GM23248 (cell line): ENCODE measurements at regions not wholly inside any gene's neighbourhood (a gene's known extent, or its start where the extent isn't known, plus 50 kb on each side); places are given as distances from the start of the nearest gene placed in this dataset.

Experiments used
- DNase-seq: peaks from one replicate; pipeline ENCODE4 v3.0.0-alpha.2; 2015
- H2AFZ ChIP-seq: fragments of 200-600 bp; sonication (generic); 2 replicates; pipeline ENCODE4 v1.6.1; 2016; ENCODE audit warnings: antibody characterized with exemption
- H3F3A ChIP-seq: fragments of 200-600 bp; sonication (generic); 2 replicates; pipeline ENCODE4 v1.6.1; 2016; ENCODE audit warnings: mild to moderate bottlenecking, antibody characterized with exemption, mixed run types; ENCODE audit not compliant: insufficient read depth
- H3K27ac ChIP-seq: fragments of 200-600 bp; sonication (generic); 2 replicates; pipeline ENCODE4 v1.5.1; 2016; ENCODE audit warnings: mild to moderate bottlenecking
- H3K27me3 ChIP-seq: fragments of 200-600 bp; sonication (generic); replicated peaks from 2 replicates; pipeline ENCODE4 v1.6.1; 2016; ENCODE audit warnings: mild to moderate bottlenecking; ENCODE audit not compliant: insufficient read depth
- H3K36me3 ChIP-seq: fragments of 200-600 bp; sonication (generic); 2 replicates; pipeline ENCODE4 v1.6.1; 2016; ENCODE audit warnings: low read depth, mild to moderate bottlenecking
- H3K4me1 ChIP-seq: fragments of 200-600 bp; sonication (generic); 2 replicates; pipeline ENCODE4 v1.6.1; 2016; ENCODE audit warnings: mild to moderate bottlenecking; ENCODE audit not compliant: insufficient read depth
- H3K4me2 ChIP-seq: fragments of 200-600 bp; sonication (generic); one replicate; pipeline ENCODE4 v1.6.1; 2016; ENCODE audit warnings: mild to moderate bottlenecking; ENCODE audit not compliant: unreplicated experiment
- H3K4me3 ChIP-seq: fragments of 200-600 bp; sonication (generic); 2 replicates; pipeline ENCODE4 v1.5.1; 2016; ENCODE audit warnings: mild to moderate bottlenecking
- H3K79me2 ChIP-seq: fragments of 200-600 bp; sonication (generic); 2 replicates; pipeline ENCODE4 v1.6.1; 2016; ENCODE audit warnings: mild to moderate bottlenecking; ENCODE audit not compliant: insufficient read depth
- H3K9ac ChIP-seq: fragments of 200-600 bp; sonication (generic); 2 replicates; pipeline ENCODE4 v1.6.1; 2016; ENCODE audit warnings: mild to moderate bottlenecking
- H3K9me2 ChIP-seq: fragments of 200-600 bp; sonication (generic); 2 replicates; pipeline ENCODE4 v1.6.1; 2016; ENCODE audit warnings: mixed run types, mild to moderate bottlenecking, moderate library complexity; ENCODE audit not compliant: insufficient read depth
- H3K9me3 ChIP-seq: fragments of 200-600 bp; sonication (generic); one replicate; pipeline ENCODE4 v1.6.1; 2017; ENCODE audit warnings: low read depth
- H4K20me1 ChIP-seq: fragments of 200-600 bp; sonication (generic); 2 replicates; pipeline ENCODE4 v1.6.0; 2016; ENCODE audit not compliant: insufficient read depth
- EZH2 ChIP-seq: fragments of 200-600 bp; sonication (generic); IDR thresholded peaks from 2 replicates; pipeline ENCODE4 v1.6.1; 2018; ENCODE audit warnings: antibody characterized with exemption, mild to moderate bottlenecking; ENCODE audit not compliant: insufficient read depth, poor library complexity, severe bottlenecking
- EZH2phosphoT487 ChIP-seq: fragments of 200-600 bp; sonication (generic); IDR thresholded peaks from 2 replicates; pipeline ENCODE4 v1.6.1; 2018; ENCODE audit warnings: antibody characterized with exemption, moderate library complexity, mild to moderate bottlenecking, low read depth; ENCODE audit not compliant: insufficient read depth
- WGBS, 2 experiments: methylation state at CpG; one replicate each; pipeline ENCODE4 v1.1.6; 2015 to 2017; ENCODE audit warnings: low lambda C conversion rate in 2 of 2, low coverage in 1 of 2; ENCODE audit errors: missing lambda C conversion rate in 2 of 2; 5-methylcytosine and 5-hydroxymethylcytosine counted together
- in situ Hi-C: fragments of 300-500 bp; cut with MboI; formaldehyde crosslinking; loops from 2 replicates; pipeline ENCODE4 v1.15.0; 2020

GRCh38 chr5:8493176-8493575 is 624.2 kb downstream of the MTRR start:
- H3K4me1 ChIP-seq: no peaks in the 10 kb centered on the region
- H3F3A ChIP-seq: no peaks in the 10 kb centered on the region
- H3K9me3 ChIP-seq: no peaks in the 10 kb centered on the region
- no peak overlapping the region for H3K4me3 ChIP-seq
- no peak overlapping the region for H3K27ac ChIP-seq
- H3K79me2 ChIP-seq: no peaks in the 10 kb centered on the region
- in situ Hi-C loops: no loop called here
- H2AFZ ChIP-seq: no peak overlapping the region
- H3K27me3 ChIP-seq: 0 out of 2 replicates have a peak, but pooled peaks cover 2% of the 10 kb centered on the region
- no peak overlapping the region for H3K9ac ChIP-seq
- DNase-seq: no peak
- no peaks in the 10 kb centered on the region for H4K20me1 ChIP-seq
- H3K4me2 ChIP-seq: no peak overlapping the region
- TF ChIP-seq EZH2phosphoT487: no peak
- TF ChIP-seq EZH2: no peak
- no peaks in the 10 kb centered on the region for H3K36me3 ChIP-seq
- H3K9me2 ChIP-seq: no peaks in the 10 kb centered on the region

- no peak overlapping the region for H3K9ac ChIP-seq
- no peaks in the 10 kb centered on the region for H3K36me3 ChIP-seq
- no peaks in the 10 kb centered on the region for H3K9me3 ChIP-seq
- H3K27ac ChIP-seq: peak overlapping the region; percentile 20; the same call in 1 of the 2 replicates
- H3K4me3 ChIP-seq: no peak overlapping the region
- H3K4me2 ChIP-seq: peak overlapping the region; percentile 9
- H3F3A ChIP-seq: no peaks in the 10 kb centered on the region
- H3K79me2 ChIP-seq: no peaks in the 10 kb centered on the region
- H3K27me3 ChIP-seq: no peaks in the 10 kb centered on the region
- no peaks in the 10 kb centered on the region for H4K20me1 ChIP-seq
- in situ Hi-C loops: no loop called here
- TF ChIP-seq EZH2 (no peak), EZH2phosphoT487 (no peak)
- DNase-seq: peak; percentile 58
- H3K9me2 ChIP-seq: no peaks in the 10 kb centered on the region
- WGBS, 2 experiments: 26 to 30% methylated on average over 3 of the region's 3 CpGs
- no peaks in the 10 kb centered on the region for H3K4me1 ChIP-seq
- no peak overlapping the region for H2AFZ ChIP-seq
Measured at GRCh38 chr5:8500426-8500825, 631.5 kb downstream of the MTRR start.

DNA sequence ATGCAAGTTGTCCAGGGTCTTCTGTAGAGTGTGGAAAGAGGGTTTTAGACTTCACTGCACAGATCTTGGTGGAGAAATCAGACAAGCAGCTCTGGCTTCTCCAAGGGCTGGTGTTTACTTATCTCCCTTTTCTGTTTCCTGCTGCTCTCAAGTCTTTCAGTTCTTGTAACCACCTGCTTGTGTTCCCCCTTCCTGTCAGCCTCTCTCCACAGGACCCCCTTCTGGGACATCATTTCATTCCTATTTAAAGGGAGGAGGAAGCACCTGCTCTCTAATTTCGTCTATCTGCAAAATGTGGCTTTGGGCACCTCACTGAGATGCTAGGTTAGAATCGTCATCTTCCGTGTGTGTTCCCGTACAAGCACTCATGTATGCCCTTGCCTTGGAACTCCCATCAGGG is 636.2 kb downstream of the MTRR start:
- 63 to 70% methylated on average over 4 of the region's 4 CpGs for WGBS, 2 experiments
- Histone ChIP-seq H3K4me1 (no peaks in the 10 kb centered on the region), H4K20me1 (no peaks in the 10 kb centered on the region), H3K9me3 (no peaks in the 10 kb centered on the region), H3K36me3 (no peaks in the 10 kb centered on the region), H3K9me2 (no peaks in the 10 kb centered on the region), H3K27me3 (no peaks in the 10 kb centered on the region), H3K27ac (no peak overlapping the region), H3K4me3 (no peak overlapping the region), H3K79me2 (no peaks in the 10 kb centered on the region), H3K9ac (no peak overlapping the region), H3F3A (no peaks in the 10 kb centered on the region), H2AFZ (no peak overlapping the region), H3K4me2 (no peak overlapping the region)
- DNase-seq: no peak
- in situ Hi-C loops: no loop called here
- no peak for TF ChIP-seq EZH2
- TF ChIP-seq EZH2phosphoT487: no peak

DNA sequence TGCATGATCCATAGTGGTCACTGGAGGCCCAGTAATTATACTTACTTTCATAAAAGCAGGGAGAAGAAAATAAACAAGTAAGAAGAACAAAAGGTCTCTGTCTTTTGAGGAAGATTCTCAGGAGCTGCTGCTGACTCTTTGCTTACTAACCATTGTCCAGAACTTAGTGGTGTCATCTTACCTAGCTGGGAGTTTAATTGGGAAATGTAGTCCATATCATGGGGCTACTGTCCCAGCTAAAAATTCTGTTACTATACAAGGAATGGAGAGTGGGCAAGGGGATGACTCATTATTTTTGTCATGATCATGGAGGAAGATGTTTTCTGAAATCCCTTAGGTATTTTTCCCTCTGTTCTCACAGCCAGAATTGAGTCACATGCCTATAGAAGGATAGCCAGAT is 639.3 kb downstream of the MTRR start:
- no peaks in the 10 kb centered on the region for H3K79me2 ChIP-seq
- H3K4me1 ChIP-seq: no peaks in the 10 kb centered on the region
- no peak overlapping the region for H3K9ac ChIP-seq
- H4K20me1 ChIP-seq: no peaks in the 10 kb centered on the region
- no peaks in the 10 kb centered on the region for H3K9me3 ChIP-seq
- no peaks in the 10 kb centered on the region for H3K27me3 ChIP-seq
- no peak overlapping the region for H3K4me2 ChIP-seq
- H2AFZ ChIP-seq: no peak overlapping the region
- H3K4me3 ChIP-seq: no peak overlapping the region
- TF ChIP-seq EZH2 (no peak), EZH2phosphoT487 (no peak)
- no peaks in the 10 kb centered on the region for H3K9me2 ChIP-seq
- H3F3A ChIP-seq: no peaks in the 10 kb centered on the region
- H3K36me3 ChIP-seq: no peaks in the 10 kb centered on the region
- no peak overlapping the region for H3K27ac ChIP-seq
- DNase-seq: peak; percentile 31
- in situ Hi-C loops: no loop called here

GRCh38 chr5:8516356-8516755 is 647.4 kb downstream of the MTRR start:
- Histone ChIP-seq H3K4me2 (no peak overlapping the region), H3K27me3 (no peaks in the 10 kb centered on the region), H3K9ac (no peak overlapping the region), H3K79me2 (no peaks in the 10 kb centered on the region), H4K20me1 (no peaks in the 10 kb centered on the region), H3K36me3 (no peaks in the 10 kb centered on the region), H3K9me3 (no peaks in the 10 kb centered on the region), H3K27ac (no peak overlapping the region), H3K9me2 (no peaks in the 10 kb centered on the region), H3F3A (no peaks in the 10 kb centered on the region), H3K4me3 (no peak overlapping the region), H2AFZ (no peak overlapping the region), H3K4me1 (no peaks in the 10 kb centered on the region)
- in situ Hi-C loops: no loop called here
- DNase-seq: no peak
- 51 to 72% methylated on average over 4 of the region's 4 CpGs for WGBS, 2 experiments
- TF ChIP-seq EZH2phosphoT487: no peak
- no peak for TF ChIP-seq EZH2
